Tibial artery (tissue), 4 donors: ENCODE measurements at regions not wholly inside any gene's neighbourhood (a gene's known extent, or its start where the extent isn't known, plus 50 kb on each side); places are given as distances from the start of the nearest gene placed in this dataset.
"Not testable (repeated sequence)": the region's sequence is repeated elsewhere in the genome, so short reads cannot be mapped to it uniquely, and the experiment has no call there.

Source experiments
- DNase-seq, 2 donors: peaks; one replicate each; pipeline ENCODE4 v3.0.0-alpha.2; 2019
- H3K27ac ChIP-seq, 2 donors: fragments of 200-600 bp; sonication (generic) in 1 of 2; 1 replicate in 1 of 2; 2 replicates in 1 of 2; pipeline ENCODE4 v1.5.1; 2018 to 2019; ENCODE audit warnings: mild to moderate bottlenecking in 1 of 2
- H3K27me3 ChIP-seq, 2 donors: fragments of 200-600 bp; sonication (generic) in 1 of 2; one replicate each; pipeline versions ENCODE4 v1.5.1 to v1.6.0; 2016 to 2019
- H3K36me3 ChIP-seq, 3 donors: fragments of 200-600 bp; sonication (generic) in 2 of 3; one replicate each; pipeline ENCODE4 v1.5.1; 2016 to 2019; ENCODE audit warnings: mild to moderate bottlenecking in 2 of 3
- H3K4me1 ChIP-seq, 4 donors: fragments of 200-600 bp; sonication (generic) in 2 of 4; 1 replicate in 3 of 4; 2 replicates in 1 of 4; pipeline ENCODE4 v1.5.1; 2016 to 2019
- H3K4me3 ChIP-seq, 2 donors: fragments of 200-600 bp; sonication (generic) in 1 of 2; 1 replicate in 1 of 2; 2 replicates in 1 of 2; pipeline ENCODE4 v1.5.1; 2018 to 2019; ENCODE audit warnings: mild to moderate bottlenecking in 2 of 2
- H3K9me3 ChIP-seq, 3 donors: fragments of 200-600 bp; sonication (generic) in 1 of 3; one replicate each; pipeline ENCODE4 v1.5.1; 2016 to 2019
- CTCF ChIP-seq, 2 experiments: fragments of 200-600 bp in 1 of 2; fragments of 450-650 bp in 1 of 2; IDR thresholded peaks; one replicate each; pipeline ENCODE4 v1.5.1; 2017 to 2019; ENCODE audit warnings: antibody characterized with exemption in 2 of 2, mild to moderate bottlenecking in 1 of 2, moderate library complexity in 1 of 2
- intact Hi-C: fragments of 100-400 bp; cut with DNase I; formaldehyde crosslinking; loops from one replicate; pipeline ENCODE4 v1.15.0; 2023; ENCODE audit warnings: low total_unique reads

- Histone ChIP-seq H3K9me3 (no peaks in the 10 kb centered on the region), H3K36me3 (no peaks in the 10 kb centered on the region), H3K4me1 (no peaks in the 10 kb centered on the region), H3K27me3 (no peaks in the 10 kb centered on the region), H3K27ac (no peak overlapping the region), H3K4me3 (no peak overlapping the region)
- TF ChIP-seq CTCF (IDR thresholded peaks at IDR 0.05), result no peak
- intact Hi-C loops, result no loop called here
- no peak for DNase-seq
Observed at GRCh38 chr18:38796762-38797161, 1231.2 kb upstream of the CELF4 start.

- no peak overlapping the region for H3K4me3 ChIP-seq
- intact Hi-C loops, result no loop called here
- no peak for TF ChIP-seq CTCF (IDR thresholded peaks at IDR 0.05)
- H3K27ac ChIP-seq, result no peak overlapping the region
- no peaks in the 10 kb centered on the region for H3K4me1 ChIP-seq
- H3K36me3 ChIP-seq, result no peaks in the 10 kb centered on the region
- no peaks in the 10 kb centered on the region for H3K9me3 ChIP-seq
- DNase-seq, result no peak
- no peaks in the 10 kb centered on the region for H3K27me3 ChIP-seq
Observed at GRCh38 chr18:38792731-38793130, 1227.1 kb upstream of the CELF4 start.

- intact Hi-C loops, result no loop called here
- TF ChIP-seq CTCF (IDR thresholded peaks at IDR 0.05), result no peak
- Histone ChIP-seq H3K9me3 (no peaks in the 10 kb centered on the region), H3K27ac (no peak overlapping the region), H3K4me1 (no peaks in the 10 kb centered on the region), H3K36me3 (no peaks in the 10 kb centered on the region), H3K27me3 (no peaks in the 10 kb centered on the region), H3K4me3 (no peak overlapping the region)
- DNase-seq, result no peak
Observed at GRCh38 chr18:38790786-38791185, 1225.2 kb upstream of the CELF4 start.

GRCh38 chr18:38790303-38790702 lies 1224.7 kb upstream of the CELF4 start:
- intact Hi-C loops, result no loop called here
- no peaks in the 10 kb centered on the region for H3K36me3 ChIP-seq
- no peak for DNase-seq
- H3K9me3 ChIP-seq, result no peaks in the 10 kb centered on the region
- no peak overlapping the region for H3K27ac ChIP-seq
- H3K4me3 ChIP-seq, result no peak overlapping the region
- H3K4me1 ChIP-seq, result no peaks in the 10 kb centered on the region
- H3K27me3 ChIP-seq, result no peaks in the 10 kb centered on the region
- no peak for TF ChIP-seq CTCF (IDR thresholded peaks at IDR 0.05)

- no peaks in the 10 kb centered on the region for H3K27me3 ChIP-seq
- DNase-seq, result no peak
- H3K9me3 ChIP-seq, result no peaks in the 10 kb centered on the region
- no peak overlapping the region for H3K27ac ChIP-seq
- H3K36me3 ChIP-seq, result no peaks in the 10 kb centered on the region
- H3K4me3 ChIP-seq, result no peak overlapping the region
- intact Hi-C loops, result no loop called here
- no peak for TF ChIP-seq CTCF (IDR thresholded peaks at IDR 0.05)
- no peaks in the 10 kb centered on the region for H3K4me1 ChIP-seq
Observed at GRCh38 chr18:38789141-38789540, 1223.5 kb upstream of the CELF4 start.

- no peaks in the 10 kb centered on the region for H3K9me3 ChIP-seq
- no peak for TF ChIP-seq CTCF (IDR thresholded peaks at IDR 0.05)
- no peaks in the 10 kb centered on the region for H3K4me1 ChIP-seq
- DNase-seq, result no peak
- intact Hi-C loops, result no loop called here
- no peaks in the 10 kb centered on the region for H3K36me3 ChIP-seq
- H3K27ac ChIP-seq, result no peak overlapping the region
- no peaks in the 10 kb centered on the region for H3K27me3 ChIP-seq
- H3K4me3 ChIP-seq, result no peak overlapping the region
Observed at GRCh38 chr18:38786906-38787305, 1221.3 kb upstream of the CELF4 start.

- H3K27ac ChIP-seq, H3K4me3 ChIP-seq, H3K36me3 ChIP-seq, H3K27me3 ChIP-seq, intact Hi-C loops, H3K4me1 ChIP-seq, H3K9me3 ChIP-seq, DNase-seq: not testable (repeated sequence)
Observed at GRCh38 chr18:38771620-38772019, 1206.0 kb upstream of the CELF4 start.
